Activated CD8-positive, alpha-beta memory T cell treated with anti-CD3 and anti-CD28 coated beads for 4 hours (primary cell): ENCODE measurements at regions not wholly inside any gene's neighbourhood (a gene's known extent, or its start where the extent isn't known, plus 50 kb on each side); places are given as distances from the start of the nearest gene placed in this dataset.

ENCODE experiments used
- DNase-seq, 2 donors: peaks; one replicate each; pipeline ENCODE4 v3.0.0-alpha.2; 2020; ENCODE audit warnings: low read depth in 2 of 2

GRCh38 chr2:194003911-194004310, 1653.1 kb upstream of the SLC39A10 start:
- DNase-seq, result no peak

GRCh38 chr2:194002699-194003368, 1654.2 kb upstream of the SLC39A10 start:
- DNase-seq, result no peak

- no peak for DNase-seq
Observed at GRCh38 chr2:193990868-193991267, 1666.2 kb upstream of the SLC39A10 start.

GRCh38 chr2:193989645-193990044, 1667.4 kb upstream of the SLC39A10 start:
- DNase-seq, result no peak

- no peak for DNase-seq
Observed at GRCh38 chr2:193988784-193989183, 1668.2 kb upstream of the SLC39A10 start.

GRCh38 chr2:193985272-193985671, 1671.8 kb upstream of the SLC39A10 start:
- no peak for DNase-seq

GRCh38 chr2:193980599-193980998, 1676.4 kb upstream of the SLC39A10 start:
- no peak for DNase-seq

- no peak for DNase-seq
Observed at GRCh38 chr2:193973781-193974180, 1683.2 kb upstream of the SLC39A10 start.

- no peak for DNase-seq
Observed at GRCh38 chr2:193966590-193966989, 1690.4 kb upstream of the SLC39A10 start.

GRCh38 chr2:193965263-193965662, 1691.8 kb upstream of the SLC39A10 start:
- no peak for DNase-seq

GRCh38 chr2:193963472-193964119, 1693.4 kb upstream of the SLC39A10 start:
- no peak for DNase-seq

GRCh38 chr2:193946806-193947205, 1710.2 kb upstream of the SLC39A10 start:
- DNase-seq, result no peak

GRCh38 chr2:193943406-193943960, 1713.5 kb upstream of the SLC39A10 start:
- no peak for DNase-seq

GRCh38 chr2:193935114-193935513, 1721.9 kb upstream of the SLC39A10 start:
- no peak for DNase-seq

GRCh38 chr2:193929131-193929530, 1727.9 kb upstream of the SLC39A10 start:
- DNase-seq, result no peak

GRCh38 chr2:193907561-193907960, 1712.8 kb upstream of the TMEFF2 start:
- DNase-seq, result no peak

- DNase-seq, result no peak
Observed at GRCh38 chr2:193900292-193900691, 1705.6 kb upstream of the TMEFF2 start.

GRCh38 chr2:193895226-193895625, 1700.5 kb upstream of the TMEFF2 start:
- no peak for DNase-seq

- DNase-seq, result no peak
Observed at GRCh38 chr2:193894081-193894480, 1699.3 kb upstream of the TMEFF2 start.

GRCh38 chr2:193891023-193891422, 1696.3 kb upstream of the TMEFF2 start:
- DNase-seq, result no peak

GRCh38 chr2:193885419-193885818, 1690.7 kb upstream of the TMEFF2 start:
- no peak for DNase-seq

- DNase-seq, result no peak
Observed at GRCh38 chr2:193883820-193884219, 1689.1 kb upstream of the TMEFF2 start.

- no peak for DNase-seq
Observed at GRCh38 chr2:193876980-193877379, 1682.2 kb upstream of the TMEFF2 start.
